Erythroblast (primary cell): ENCODE measurements at regions not wholly inside any gene's neighbourhood (a gene's known extent, or its start where the extent isn't known, plus 50 kb on each side); places are given as distances from the start of the nearest gene placed in this dataset.

Experiments used
- GATA1 ChIP-seq: IDR thresholded peaks from 2 replicates; pipeline ENCODE4 v1.6.1; 2011; ENCODE audit warnings: low read depth, mild to moderate bottlenecking, control low read depth, low read length, moderate library complexity
- POLR2A ChIP-seq: IDR thresholded peaks from 2 replicates; pipeline ENCODE4 v1.6.1; 2011; ENCODE audit warnings: mild to moderate bottlenecking, low read length

- TF ChIP-seq POLR2A, result no peak
- TF ChIP-seq GATA1, result no peak
Observed at GRCh38 chr10:3665316-3665908, 119.6 kb downstream of the KLF6 start.
